ENCODE measurements at regions not wholly inside any gene's neighbourhood (a gene's known extent, or its start where the extent isn't known, plus 50 kb on each side); places are given as distances from the start of the nearest gene placed in this dataset.

DNA sequence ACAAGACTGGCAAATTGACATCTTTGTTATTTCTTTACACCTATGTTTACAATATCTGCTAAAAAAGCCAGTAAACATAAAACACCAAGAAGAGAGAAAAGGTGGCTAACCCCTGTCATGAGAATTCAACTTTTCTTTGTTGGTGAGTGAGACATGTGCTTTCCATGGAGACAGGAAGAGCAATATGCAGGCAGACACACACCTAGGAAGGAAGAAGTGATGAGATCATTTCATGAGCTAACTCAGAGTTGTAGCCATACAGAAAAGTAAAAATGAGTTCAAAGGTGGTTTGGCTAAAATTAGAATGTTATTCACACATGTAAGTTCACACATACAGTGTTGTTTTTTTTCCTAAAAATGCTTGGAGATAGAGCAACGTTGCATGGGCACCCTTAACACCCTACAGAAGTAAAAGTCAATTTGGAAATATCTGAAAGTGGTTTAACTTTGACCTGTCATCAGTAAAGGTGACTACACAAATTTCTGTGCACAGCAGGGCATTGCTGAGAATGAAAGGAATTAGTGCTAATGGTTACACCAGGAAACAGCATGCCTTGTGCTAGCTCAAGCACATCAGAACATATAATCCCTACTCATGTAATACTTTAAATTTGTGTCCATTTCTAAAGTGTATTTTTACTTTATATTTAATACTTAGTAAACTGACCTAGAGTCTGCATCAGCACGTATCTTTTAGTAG, 557.6 kb downstream of the CBLN2 start:
- H3K4me3 Mint-ChIP-seq (ENCODE audit: unreplicated experiment) = no peak overlapping the region
- H3K27me3 Mint-ChIP-seq (ENCODE audit: unreplicated experiment) = no peaks in the 10 kb centered on the region
- no peak overlapping the region for H3K27ac Mint-ChIP-seq (ENCODE audit: unreplicated experiment)
- no peak for DNase-seq (ENCODE audit: low spot score)
- no peaks in the 10 kb centered on the region for H3K4me1 Mint-ChIP-seq (ENCODE audit: unreplicated experiment)
- TF ChIP-seq, protein P1, sequence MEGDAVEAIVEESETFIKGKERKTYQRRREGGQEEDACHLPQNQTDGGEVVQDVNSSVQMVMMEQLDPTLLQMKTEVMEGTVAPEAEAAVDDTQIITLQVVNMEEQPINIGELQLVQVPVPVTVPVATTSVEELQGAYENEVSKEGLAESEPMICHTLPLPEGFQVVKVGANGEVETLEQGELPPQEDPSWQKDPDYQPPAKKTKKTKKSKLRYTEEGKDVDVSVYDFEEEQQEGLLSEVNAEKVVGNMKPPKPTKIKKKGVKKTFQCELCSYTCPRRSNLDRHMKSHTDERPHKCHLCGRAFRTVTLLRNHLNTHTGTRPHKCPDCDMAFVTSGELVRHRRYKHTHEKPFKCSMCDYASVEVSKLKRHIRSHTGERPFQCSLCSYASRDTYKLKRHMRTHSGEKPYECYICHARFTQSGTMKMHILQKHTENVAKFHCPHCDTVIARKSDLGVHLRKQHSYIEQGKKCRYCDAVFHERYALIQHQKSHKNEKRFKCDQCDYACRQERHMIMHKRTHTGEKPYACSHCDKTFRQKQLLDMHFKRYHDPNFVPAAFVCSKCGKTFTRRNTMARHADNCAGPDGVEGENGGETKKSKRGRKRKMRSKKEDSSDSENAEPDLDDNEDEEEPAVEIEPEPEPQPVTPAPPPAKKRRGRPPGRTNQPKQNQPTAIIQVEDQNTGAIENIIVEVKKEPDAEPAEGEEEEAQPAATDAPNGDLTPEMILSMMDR (IDR thresholded peaks at IDR 0.05; ENCODE audit: unreplicated experiment) = no peak
- H3K9me3 Mint-ChIP-seq (ENCODE audit: unreplicated experiment) = no peaks in the 10 kb centered on the region
- H3K36me3 Mint-ChIP-seq (ENCODE audit: low read depth, unreplicated experiment) = no peaks in the 10 kb centered on the region

DNA sequence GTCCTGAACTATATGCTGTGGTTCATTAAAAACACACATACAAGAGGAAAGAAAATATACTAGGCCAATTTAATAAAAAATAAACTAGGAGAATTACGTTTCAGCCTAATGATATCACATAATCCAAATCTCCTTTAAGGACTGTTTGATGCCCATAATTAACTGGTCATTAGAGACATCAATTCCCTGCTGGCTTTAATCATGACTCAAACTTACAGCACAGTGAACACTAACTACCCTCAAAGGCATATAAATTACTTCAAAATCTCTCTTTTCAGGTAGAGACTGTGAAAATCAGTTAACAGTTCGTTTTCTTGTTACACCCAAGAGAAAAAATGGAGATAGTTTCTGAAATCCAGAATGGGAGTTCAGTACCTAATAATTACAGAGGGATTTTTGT, 567.4 kb downstream of the CBLN2 start:
- no peak for DNase-seq (ENCODE audit: low spot score)
- no peak overlapping the region for H3K27ac Mint-ChIP-seq (ENCODE audit: unreplicated experiment)
- no peaks in the 10 kb centered on the region for H3K4me1 Mint-ChIP-seq (ENCODE audit: unreplicated experiment)
- H3K36me3 Mint-ChIP-seq (ENCODE audit: low read depth, unreplicated experiment) = peaks cover 3% of the 10 kb centered on the region
- H3K9me3 Mint-ChIP-seq (ENCODE audit: unreplicated experiment) = peaks cover 17% of the 10 kb centered on the region
- no peaks in the 10 kb centered on the region for H3K27me3 Mint-ChIP-seq (ENCODE audit: unreplicated experiment)
- H3K4me3 Mint-ChIP-seq (ENCODE audit: unreplicated experiment) = no peak overlapping the region
- TF ChIP-seq, protein P1 (IDR thresholded peaks at IDR 0.05; ENCODE audit: unreplicated experiment) = no peak

DNA sequence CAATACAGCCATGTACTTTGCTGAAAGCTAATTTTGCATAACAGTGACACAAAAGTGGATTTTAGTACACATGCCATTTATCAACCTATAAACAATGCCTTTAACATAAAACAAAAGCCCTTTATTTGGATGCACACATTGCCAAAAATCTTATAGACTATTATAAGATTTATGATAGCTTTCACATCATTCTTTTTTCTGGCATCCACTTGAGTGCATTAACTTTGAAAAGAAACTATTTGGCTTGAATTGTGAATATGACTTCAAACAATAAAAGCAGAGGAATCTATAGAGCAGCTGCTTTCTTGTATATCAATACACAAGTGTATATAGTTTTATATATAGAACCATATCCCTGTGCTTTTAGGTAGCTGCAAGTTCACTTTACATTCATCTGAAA, 577.4 kb downstream of the CBLN2 start:
- H3K4me3 Mint-ChIP-seq (ENCODE audit: unreplicated experiment) = no peak overlapping the region

DNA sequence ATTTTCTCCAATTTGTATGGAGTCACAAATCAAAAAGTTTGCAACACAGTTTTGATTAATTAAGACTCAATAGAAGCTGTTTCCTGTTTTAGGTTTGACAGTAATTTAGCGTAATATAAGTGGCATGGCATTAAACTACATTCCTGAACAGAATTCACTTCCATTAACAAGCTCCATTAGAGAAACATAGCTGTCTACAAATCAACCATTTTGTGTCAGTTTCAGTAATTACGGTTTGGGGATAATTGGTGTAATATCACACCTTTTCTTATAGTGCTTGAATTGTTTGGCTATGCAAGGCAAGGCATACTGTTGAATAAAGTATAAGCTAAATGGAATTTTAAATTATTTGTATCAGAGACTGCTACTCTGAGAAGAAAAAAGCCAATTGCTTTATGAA, 585.5 kb downstream of the CBLN2 start:
- Mint-ChIP-seq H3K4me3 (ENCODE audit: unreplicated experiment) (no peak overlapping the region), H3K27ac (ENCODE audit: unreplicated experiment) (no peak overlapping the region), H3K9me3 (ENCODE audit: unreplicated experiment) (peaks cover 19% of the 10 kb centered on the region), H3K4me1 (ENCODE audit: unreplicated experiment) (no peaks in the 10 kb centered on the region), H3K27me3 (ENCODE audit: unreplicated experiment) (no peaks in the 10 kb centered on the region), H3K36me3 (ENCODE audit: low read depth, unreplicated experiment) (no peaks in the 10 kb centered on the region)
- TF ChIP-seq, protein P1 (IDR thresholded peaks at IDR 0.05; ENCODE audit: unreplicated experiment) = no peak
- DNase-seq (ENCODE audit: low spot score) = no peak

More for the DNA sequence above, 577.4 kb downstream of the CBLN2 start:
- Mint-ChIP-seq H3K4me1 (ENCODE audit: unreplicated experiment) (no peaks in the 10 kb centered on the region), H3K36me3 (ENCODE audit: low read depth, unreplicated experiment) (no peaks in the 10 kb centered on the region), H3K27me3 (ENCODE audit: unreplicated experiment) (peaks cover 5% of the 10 kb centered on the region), H3K9me3 (ENCODE audit: unreplicated experiment) (peaks cover 16% of the 10 kb centered on the region), H3K27ac (ENCODE audit: unreplicated experiment) (no peak overlapping the region)
- DNase-seq (ENCODE audit: low spot score) = no peak
- TF ChIP-seq, protein P1 (IDR thresholded peaks at IDR 0.05; ENCODE audit: unreplicated experiment) = no peak

DNA sequence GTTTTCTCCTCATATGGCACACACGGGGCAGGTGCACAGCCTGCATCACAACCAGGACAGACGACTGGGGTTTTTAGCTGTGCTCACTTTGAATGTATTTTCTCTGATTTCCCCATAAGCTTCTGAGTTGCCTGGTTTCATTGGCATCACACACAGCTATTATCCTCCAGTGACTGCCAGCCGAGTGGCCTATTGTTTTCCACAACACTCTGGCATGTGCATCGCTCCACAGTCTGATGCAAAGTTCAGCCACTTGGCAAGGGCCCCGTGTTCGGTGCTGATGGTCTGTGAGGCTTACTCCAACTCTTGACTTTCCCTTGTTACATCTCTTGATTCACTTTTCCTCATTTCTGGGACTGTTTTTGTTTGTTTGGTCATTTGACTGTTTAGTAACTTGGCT, 593.1 kb downstream of the CBLN2 start:
- H3K36me3 Mint-ChIP-seq (ENCODE audit: low read depth, unreplicated experiment) = peaks cover 4% of the 10 kb centered on the region
- H3K27ac Mint-ChIP-seq (ENCODE audit: unreplicated experiment) = no peak overlapping the region
- H3K4me3 Mint-ChIP-seq (ENCODE audit: unreplicated experiment) = no peak overlapping the region
- peaks cover 15% of the 10 kb centered on the region for H3K9me3 Mint-ChIP-seq (ENCODE audit: unreplicated experiment)
- no peak for DNase-seq (ENCODE audit: low spot score)
- no peaks in the 10 kb centered on the region for H3K4me1 Mint-ChIP-seq (ENCODE audit: unreplicated experiment)
- TF ChIP-seq, protein P1 (IDR thresholded peaks at IDR 0.05; ENCODE audit: unreplicated experiment) = no peak
- peaks cover 4% of the 10 kb centered on the region for H3K27me3 Mint-ChIP-seq (ENCODE audit: unreplicated experiment)

All from endothelial cell (in vitro differentiated cells).